DMS 273 (cell line): ENCODE measurements at regions not wholly inside any gene's neighbourhood (a gene's known extent, or its start where the extent isn't known, plus 50 kb on each side); places are given as distances from the start of the nearest gene placed in this dataset.
"Not testable (repeated sequence)": the region's sequence is repeated elsewhere in the genome, so short reads cannot be mapped to it uniquely, and the experiment has no call there.

Source experiments
- DNase-seq: peaks from one replicate; lab custom pipeline; 2025; ENCODE audit not compliant: unreplicated experiment; lab: John Stamatoyannopoulos, UW

GRCh38 chr18:41073372-41073954 is 881.6 kb upstream of the PIK3C3 start:
- DNase-seq, result no peak

- DNase-seq, result no peak
Observed at GRCh38 chr18:41072946-41073345, 882.1 kb upstream of the PIK3C3 start.

GRCh38 chr18:41071826-41072225 is 883.2 kb upstream of the PIK3C3 start:
- no peak for DNase-seq

GRCh38 chr18:41069167-41069566 is 885.9 kb upstream of the PIK3C3 start:
- no peak for DNase-seq

GRCh38 chr18:41064916-41065315 is 890.1 kb upstream of the PIK3C3 start:
- DNase-seq, result no peak

GRCh38 chr18:41060967-41061366 is 894.1 kb upstream of the PIK3C3 start:
- no peak for DNase-seq

GRCh38 chr18:41059126-41059415 is 896.0 kb upstream of the PIK3C3 start:
- DNase-seq, result no peak

GRCh38 chr18:41058351-41059125 is 896.5 kb upstream of the PIK3C3 start:
- no peak for DNase-seq

GRCh38 chr18:41052625-41053024 is 902.4 kb upstream of the PIK3C3 start:
- DNase-seq, result no peak

GRCh38 chr18:41046250-41046649 is 908.8 kb upstream of the PIK3C3 start:
- not testable (repeated sequence) for DNase-seq

GRCh38 chr18:41043876-41044275 is 911.2 kb upstream of the PIK3C3 start:
- DNase-seq, result no peak

- DNase-seq, result no peak
Observed at GRCh38 chr18:41042866-41043265, 912.2 kb upstream of the PIK3C3 start.

- no peak for DNase-seq
Observed at GRCh38 chr18:41038071-41038470, 917.0 kb upstream of the PIK3C3 start.

GRCh38 chr18:41036346-41036745 is 918.7 kb upstream of the PIK3C3 start:
- no peak for DNase-seq

- no peak for DNase-seq
Observed at GRCh38 chr18:41034413-41034812, 920.6 kb upstream of the PIK3C3 start.

- no peak for DNase-seq
Observed at GRCh38 chr18:41025666-41026065, 929.4 kb upstream of the PIK3C3 start.

GRCh38 chr18:41024792-41025191 is 930.2 kb upstream of the PIK3C3 start:
- DNase-seq, result no peak

GRCh38 chr18:41022484-41022883 is 932.5 kb upstream of the PIK3C3 start:
- DNase-seq, result no peak

GRCh38 chr18:41021089-41021488 is 933.9 kb upstream of the PIK3C3 start:
- DNase-seq, result no peak

GRCh38 chr18:41012194-41012593 is 942.8 kb upstream of the PIK3C3 start:
- no peak for DNase-seq

- no peak for DNase-seq
Observed at GRCh38 chr18:41009926-41010325, 945.1 kb upstream of the PIK3C3 start.

GRCh38 chr18:41004324-41004723 is 950.7 kb upstream of the PIK3C3 start:
- no peak for DNase-seq

GRCh38 chr18:40995529-40995928 is 959.5 kb upstream of the PIK3C3 start:
- no peak for DNase-seq
